Astrocyte of the cerebellum (primary cell): ENCODE measurements at regions not wholly inside any gene's neighbourhood (a gene's known extent, or its start where the extent isn't known, plus 50 kb on each side); places are given as distances from the start of the nearest gene placed in this dataset.

Source experiments
- DNase-seq: peaks from one replicate; pipeline ENCODE4 v3.0.0-alpha.2; 2011; ENCODE audit warnings: low read depth
- H3K4me3 ChIP-seq: 2 replicates; pipeline ENCODE4 v1.5.1; 2011; ENCODE audit warnings: mild to moderate bottlenecking, low read depth, low read length, moderate library complexity
- CTCF ChIP-seq: IDR thresholded peaks from 2 replicates; pipeline ENCODE4 v1.5.1; 2012; ENCODE audit warnings: low read length, low read depth, moderate library complexity, mild to moderate bottlenecking; ENCODE audit errors: missing control alignments
- in situ Hi-C: cut with HindIII; loops from 2 replicates; pipeline ENCODE4 v1.10.0; 2017; ENCODE audit warnings: low sequenced_read_pairs

DNA sequence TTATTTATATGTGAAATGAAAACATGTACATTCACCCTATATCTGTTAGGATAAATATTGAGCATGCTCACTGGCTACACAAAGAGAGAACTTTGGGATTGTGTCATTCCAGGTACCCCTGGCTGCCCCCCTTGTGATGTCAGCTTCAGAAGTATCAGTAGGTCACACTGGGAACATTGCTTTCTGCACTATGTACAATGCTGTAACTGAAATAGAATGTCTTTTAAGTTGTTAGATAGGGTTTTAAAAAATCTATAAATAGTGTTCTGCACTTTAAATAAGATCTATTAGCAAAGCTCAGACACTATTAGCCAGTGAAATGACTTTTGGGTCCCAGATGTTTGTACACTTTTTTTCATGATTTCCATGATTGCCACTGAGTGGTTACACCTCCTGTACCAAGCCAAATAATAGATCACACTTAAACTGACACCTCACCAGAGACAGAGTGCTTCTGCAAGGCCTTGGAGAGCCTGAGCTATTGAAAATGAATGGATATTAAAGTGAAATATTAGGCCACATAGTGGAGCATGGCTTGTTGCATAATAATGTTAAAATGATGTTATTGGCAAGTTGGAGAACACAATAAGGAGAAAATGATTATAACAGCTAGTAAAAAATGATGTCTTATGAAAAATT lies 297.0 kb upstream of the NXPH2 start:
- no peak for TF ChIP-seq CTCF
- no peak overlapping the region for H3K4me3 ChIP-seq
- DNase-seq: no peak
- in situ Hi-C loops: no loop called here

DNA sequence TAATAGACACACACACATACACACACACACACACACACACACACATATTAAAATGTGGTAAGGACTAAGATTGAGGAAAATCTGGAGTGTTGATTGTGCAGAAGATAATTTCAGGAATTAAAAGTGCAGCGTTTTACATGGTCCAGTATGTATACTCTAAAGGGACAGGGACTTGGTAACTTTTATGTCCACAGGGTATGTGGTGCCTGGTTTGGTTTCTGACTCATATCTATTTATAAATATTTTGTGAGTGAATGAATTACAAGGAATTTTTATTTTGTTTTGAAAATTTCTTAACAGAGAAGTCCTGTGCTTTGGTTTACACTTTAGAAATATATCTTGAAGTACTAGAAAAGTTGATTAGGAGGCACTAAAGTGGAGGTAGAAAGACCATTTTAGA lies 287.7 kb upstream of the NXPH2 start:
- in situ Hi-C loops: no loop called here

GRCh38 chr2:139067072-139067471 lies 286.9 kb upstream of the NXPH2 start:
- no peak overlapping the region for H3K4me3 ChIP-seq
- in situ Hi-C loops: no loop called here
- no peak for TF ChIP-seq CTCF
- no peak for DNase-seq

More for the DNA sequence above, 287.7 kb upstream of the NXPH2 start:
- no peak for DNase-seq
- no peak for TF ChIP-seq CTCF
- no peak overlapping the region for H3K4me3 ChIP-seq

GRCh38 chr2:139064159-139064558 lies 284.0 kb upstream of the NXPH2 start:
- no peak for TF ChIP-seq CTCF
- in situ Hi-C loops: no loop called here
- H3K4me3 ChIP-seq: no peak overlapping the region
- no peak for DNase-seq

DNA sequence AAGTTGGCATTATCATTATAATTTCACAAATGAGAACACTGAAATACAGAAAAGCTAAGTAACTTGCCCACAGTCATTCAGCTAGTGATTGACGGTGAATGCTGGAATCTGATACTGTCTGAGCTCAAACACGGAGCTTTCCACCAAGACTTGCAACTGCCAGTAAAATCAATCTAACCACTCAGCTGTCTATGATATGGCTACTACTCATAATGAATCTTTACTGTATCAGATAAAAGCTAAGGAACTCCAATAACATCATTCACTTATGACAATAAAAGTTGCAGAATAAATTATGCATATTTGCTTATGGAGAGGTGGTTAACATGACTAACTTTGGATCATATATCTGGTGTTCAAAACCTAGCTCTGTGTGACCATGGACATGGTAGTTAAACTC lies 279.4 kb upstream of the NXPH2 start:
- in situ Hi-C loops: no loop called here
- no peak for TF ChIP-seq CTCF
- H3K4me3 ChIP-seq: no peak overlapping the region
- DNase-seq: no peak

- TF ChIP-seq CTCF: no peak
- DNase-seq: no peak
- in situ Hi-C loops: no loop called here
- H3K4me3 ChIP-seq: no peak overlapping the region
These were observed 275.0 kb upstream of the NXPH2 start for GRCh38 chr2:139055202-139055601.
